NT2/D1 (cell line): ENCODE measurements at regions not wholly inside any gene's neighbourhood (a gene's known extent, or its start where the extent isn't known, plus 50 kb on each side); places are given as distances from the start of the nearest gene placed in this dataset.

Source experiments
- DNase-seq: peaks from one replicate; pipeline ENCODE4 v3.0.0-alpha.2; 2011; ENCODE audit warnings: low read depth, low spot score
- H3K27me3 ChIP-seq: 2 replicates; pipeline ENCODE4 v1.6.0; 2011; ENCODE audit warnings: mild to moderate bottlenecking; ENCODE audit not compliant: insufficient read length, insufficient read depth
- H3K36me3 ChIP-seq: 2 replicates; pipeline ENCODE4 v1.6.1; 2011; ENCODE audit warnings: mild to moderate bottlenecking, low read length, mixed read lengths; ENCODE audit not compliant: insufficient read depth, insufficient read length
- H3K4me1 ChIP-seq: 2 replicates; pipeline ENCODE4 v1.5.1; 2011; ENCODE audit not compliant: insufficient read depth, insufficient read length
- H3K4me3 ChIP-seq: 2 replicates; pipeline ENCODE4 v1.5.1; 2011; ENCODE audit warnings: low read depth; ENCODE audit not compliant: insufficient read length
- H3K9ac ChIP-seq: 2 replicates; pipeline ENCODE4 v1.6.0; 2011; ENCODE audit warnings: low read depth; ENCODE audit not compliant: insufficient read length
- H3K9me3 ChIP-seq: 2 replicates; pipeline ENCODE4 v1.5.1; 2011; ENCODE audit warnings: mild to moderate bottlenecking, low read length; ENCODE audit not compliant: insufficient read depth
- SUZ12 ChIP-seq: IDR thresholded peaks from 2 replicates; pipeline ENCODE4 v1.6.1; 2011; ENCODE audit not compliant: insufficient read length, insufficient read depth; ENCODE audit errors: extremely low read depth
- YY1 ChIP-seq: IDR thresholded peaks from 2 replicates; pipeline ENCODE4 v1.6.1; 2011; ENCODE audit not compliant: insufficient read length, insufficient read depth
- ZNF274 ChIP-seq: IDR thresholded peaks from 2 replicates; pipeline ENCODE4 v1.6.1; 2011; ENCODE audit warnings: mild to moderate bottlenecking, low read depth, low read length

DNA sequence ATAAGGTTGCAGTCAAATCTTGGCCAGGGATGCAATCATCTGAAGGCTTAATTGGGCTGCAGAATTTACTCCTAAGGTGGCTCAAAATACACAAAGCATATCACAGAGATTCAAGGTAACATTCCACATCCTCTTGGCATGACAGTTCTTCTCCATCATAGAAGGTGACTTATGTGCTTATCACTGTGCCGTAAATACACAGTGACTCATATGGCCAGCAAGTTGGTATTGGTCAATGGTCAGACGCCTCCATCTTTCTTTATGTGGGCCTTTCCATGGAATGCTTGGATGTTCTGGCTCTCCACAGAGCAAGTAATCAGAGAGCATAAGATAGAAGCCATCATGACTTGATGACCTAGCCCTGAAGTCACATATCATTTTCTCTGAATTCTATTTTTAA is 168.8 kb upstream of the ST8SIA2 start:
- no peak for TF ChIP-seq YY1
- no peak for TF ChIP-seq ZNF274
- H3K27me3 ChIP-seq, result no peaks in the 10 kb centered on the region
- H3K9ac ChIP-seq, result no peak overlapping the region
- H3K9me3 ChIP-seq, result peaks cover 7% of the 10 kb centered on the region; the same call in 1 of the 2 replicates
- no peaks in the 10 kb centered on the region for H3K36me3 ChIP-seq
- H3K4me1 ChIP-seq, result no peaks in the 10 kb centered on the region
- no peak for DNase-seq
- no peak overlapping the region for H3K4me3 ChIP-seq

DNA sequence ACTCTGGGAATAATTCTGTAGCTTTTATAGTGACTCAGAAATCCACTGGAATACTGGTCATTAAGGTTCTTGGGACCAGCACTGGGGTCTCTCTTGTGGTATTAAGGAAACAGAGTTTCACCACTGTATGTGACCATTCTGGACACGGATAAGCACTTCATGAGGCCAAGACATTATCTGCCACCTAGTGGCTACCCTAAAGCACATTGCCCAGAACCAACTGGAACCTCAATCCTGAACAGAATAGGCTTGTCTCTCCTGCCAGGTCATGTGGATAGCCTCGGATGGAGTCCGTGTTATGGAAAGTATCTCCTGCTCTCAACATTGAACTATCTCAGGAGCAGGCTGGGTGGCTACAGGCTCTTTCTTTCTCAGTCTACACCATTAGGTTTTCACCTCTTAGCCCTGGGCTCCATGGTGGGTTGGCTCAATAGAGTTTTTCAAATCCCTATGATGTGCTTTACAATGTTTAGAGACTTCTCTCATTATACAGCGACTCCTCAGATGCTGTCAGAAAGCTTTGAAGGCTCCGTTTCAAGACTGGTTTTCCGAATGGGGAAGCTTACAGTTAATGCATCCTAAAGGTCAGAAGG is 167.6 kb upstream of the ST8SIA2 start:
- Histone ChIP-seq H3K4me1 (no peaks in the 10 kb centered on the region), H3K4me3 (no peak overlapping the region), H3K36me3 (no peaks in the 10 kb centered on the region), H3K9ac (no peak overlapping the region), H3K27me3 (no peaks in the 10 kb centered on the region), H3K9me3 (peaks cover 7% of the 10 kb centered on the region; the same call in 1 of the 2 replicates)
- TF ChIP-seq SUZ12 (no peak), YY1 (no peak), ZNF274 (no peak)
- peak; percentile 36 for DNase-seq

DNA sequence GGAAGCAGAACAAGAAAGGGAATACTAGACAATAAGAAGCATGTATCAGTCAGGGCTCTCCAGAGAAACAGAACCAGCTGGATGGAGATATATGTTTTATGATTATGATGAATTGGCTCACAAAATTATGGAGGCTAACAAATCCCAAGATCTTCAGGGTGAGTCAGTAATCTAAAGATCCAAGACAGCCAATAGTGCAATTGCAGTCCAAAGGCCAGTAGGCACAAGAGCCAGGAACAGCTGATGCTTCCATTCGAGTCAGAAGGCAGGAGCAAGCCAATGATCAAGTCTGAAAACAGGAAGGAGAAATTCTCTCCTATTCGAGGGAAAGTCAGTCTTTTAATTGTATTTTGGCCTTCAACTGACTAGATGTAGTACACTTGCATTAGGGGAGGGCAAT is 164.9 kb upstream of the ST8SIA2 start:
- Histone ChIP-seq H3K9ac (no peak overlapping the region), H3K36me3 (no peaks in the 10 kb centered on the region), H3K9me3 (peaks cover 7% of the 10 kb centered on the region; the same call in 1 of the 2 replicates), H3K4me1 (no peaks in the 10 kb centered on the region), H3K4me3 (no peak overlapping the region), H3K27me3 (no peaks in the 10 kb centered on the region)
- DNase-seq, result no peak
- no peak for TF ChIP-seq ZNF274
- TF ChIP-seq SUZ12, result no peak
- TF ChIP-seq YY1, result no peak

DNA sequence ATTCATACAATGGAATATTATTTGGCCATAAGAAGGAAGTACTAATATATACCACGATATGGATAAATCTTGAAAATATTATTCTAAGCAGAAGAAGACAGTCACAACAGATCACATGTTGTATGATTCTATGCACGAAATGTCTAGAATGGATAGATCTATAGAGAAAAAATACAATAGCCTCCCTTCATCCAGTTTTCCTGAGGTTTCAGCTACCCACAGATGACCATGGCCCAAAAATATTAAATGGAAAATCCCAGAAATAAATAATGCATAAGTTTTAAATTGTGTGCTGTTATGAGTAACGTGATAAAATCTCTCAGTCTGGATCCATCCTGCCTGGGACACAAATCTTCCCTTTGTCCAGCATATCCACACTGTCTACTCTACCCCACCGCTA is 162.2 kb upstream of the ST8SIA2 start:
- no peak for TF ChIP-seq YY1
- TF ChIP-seq ZNF274, result no peak
- no peak for TF ChIP-seq SUZ12
- Histone ChIP-seq H3K9ac (no peak overlapping the region), H3K4me1 (no peaks in the 10 kb centered on the region), H3K9me3 (no peaks in the 10 kb centered on the region), H3K36me3 (no peaks in the 10 kb centered on the region), H3K27me3 (no peaks in the 10 kb centered on the region), H3K4me3 (no peak overlapping the region)
- no peak for DNase-seq

DNA sequence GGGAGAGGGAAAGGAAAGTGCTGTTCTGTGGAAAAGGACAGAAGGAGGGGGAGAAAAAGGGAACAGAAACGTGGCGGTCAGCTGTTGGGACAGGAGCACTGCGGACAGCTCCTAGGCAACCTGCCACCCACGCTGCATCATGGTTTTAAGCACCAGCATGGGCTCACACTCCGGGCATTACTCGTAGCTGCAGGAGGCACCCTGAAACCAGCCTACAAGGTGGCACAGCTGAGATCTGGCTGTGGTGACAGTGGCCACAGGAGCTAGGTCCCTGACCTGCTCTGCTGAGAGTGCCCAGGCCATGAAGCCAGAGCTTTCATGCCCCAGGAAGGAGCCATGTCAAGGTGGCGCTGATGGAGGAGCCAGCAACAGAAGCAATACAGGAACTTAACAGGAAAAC is 161.4 kb upstream of the ST8SIA2 start:
- Histone ChIP-seq H3K27me3 (no peaks in the 10 kb centered on the region), H3K4me3 (no peak overlapping the region), H3K36me3 (no peaks in the 10 kb centered on the region), H3K9ac (no peak overlapping the region), H3K9me3 (no peaks in the 10 kb centered on the region), H3K4me1 (no peaks in the 10 kb centered on the region)
- DNase-seq, result no peak
- TF ChIP-seq YY1 (no peak), SUZ12 (no peak), ZNF274 (no peak)

DNA sequence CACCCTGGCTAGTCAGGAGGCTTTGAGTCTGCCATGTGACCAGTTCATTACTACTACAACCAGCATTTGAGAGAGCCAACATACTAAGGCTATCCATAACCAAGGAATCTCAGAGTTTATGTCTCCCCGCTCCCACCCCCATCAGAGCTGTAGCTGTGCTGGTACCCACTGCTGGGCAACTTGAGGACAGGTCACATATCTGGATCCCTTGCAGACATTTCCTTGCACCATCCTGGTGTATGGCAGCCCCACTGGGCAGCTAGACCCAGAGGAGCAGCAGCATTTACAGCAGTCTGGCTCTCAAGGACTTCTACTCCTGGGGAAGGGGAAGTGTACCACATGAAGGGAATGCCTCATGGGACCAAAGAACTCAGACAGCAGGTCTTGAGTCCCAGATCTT is 160.8 kb upstream of the ST8SIA2 start:
- Histone ChIP-seq H3K9ac (no peak overlapping the region), H3K4me3 (no peak overlapping the region), H3K36me3 (no peaks in the 10 kb centered on the region), H3K4me1 (no peaks in the 10 kb centered on the region), H3K9me3 (no peaks in the 10 kb centered on the region), H3K27me3 (no peaks in the 10 kb centered on the region)
- DNase-seq, result no peak
- TF ChIP-seq SUZ12, result no peak
- TF ChIP-seq YY1, result no peak
- no peak for TF ChIP-seq ZNF274

DNA sequence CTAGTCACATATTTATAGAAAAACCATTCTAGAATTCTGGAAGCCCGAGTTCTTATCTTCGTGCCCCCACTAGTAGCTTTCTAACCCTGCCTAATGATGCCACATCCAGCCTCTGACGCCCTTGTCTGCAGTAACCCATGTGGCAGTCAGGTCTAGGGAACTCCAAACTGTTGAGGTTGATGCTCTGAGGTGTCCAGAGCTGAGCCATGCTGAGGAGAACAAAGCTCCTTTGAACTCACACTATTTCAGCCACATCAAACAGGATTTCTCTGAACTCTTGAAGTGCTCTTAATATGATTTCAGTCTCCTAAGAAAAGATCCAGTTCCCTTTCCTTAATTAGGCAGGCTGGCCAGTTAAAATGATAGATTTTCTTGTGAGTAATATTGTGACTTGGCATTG is 150.5 kb upstream of the ST8SIA2 start:
- Histone ChIP-seq H3K9me3 (peaks cover 7% of the 10 kb centered on the region; the same call in 1 of the 2 replicates), H3K36me3 (no peaks in the 10 kb centered on the region), H3K9ac (no peak overlapping the region), H3K4me3 (no peak overlapping the region), H3K27me3 (no peaks in the 10 kb centered on the region), H3K4me1 (no peaks in the 10 kb centered on the region)
- no peak for DNase-seq
- no peak for TF ChIP-seq ZNF274
- TF ChIP-seq YY1, result no peak
- TF ChIP-seq SUZ12, result no peak

DNA sequence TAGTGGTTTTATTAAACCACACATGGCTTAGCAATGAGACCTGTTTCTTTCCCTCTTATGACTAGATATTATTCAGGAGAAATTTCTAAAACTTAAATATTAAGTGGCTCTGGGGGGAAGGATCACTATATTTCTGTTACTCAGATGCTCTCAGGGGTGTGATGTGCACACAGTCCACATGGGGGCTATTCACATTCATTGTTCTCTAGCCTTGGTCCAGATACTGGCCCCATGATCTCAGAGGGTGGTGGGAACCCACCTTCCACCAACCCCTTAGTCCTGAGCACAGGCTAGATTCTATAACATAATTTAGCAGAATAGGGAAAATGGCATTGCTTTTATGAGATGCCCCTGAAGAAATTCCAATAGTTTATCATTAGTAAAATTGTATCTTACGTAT is 149.0 kb upstream of the ST8SIA2 start:
- no peak for TF ChIP-seq ZNF274
- TF ChIP-seq YY1, result no peak
- no peak for TF ChIP-seq SUZ12
- H3K4me3 ChIP-seq, result no peak overlapping the region
- H3K9me3 ChIP-seq, result no peaks in the 10 kb centered on the region
- H3K27me3 ChIP-seq, result no peaks in the 10 kb centered on the region
- no peaks in the 10 kb centered on the region for H3K36me3 ChIP-seq
- no peaks in the 10 kb centered on the region for H3K4me1 ChIP-seq
- no peak overlapping the region for H3K9ac ChIP-seq
- no peak for DNase-seq
